Right atrium auricular region (tissue), 2 donors: ENCODE measurements at regions not wholly inside any gene's neighbourhood (a gene's known extent, or its start where the extent isn't known, plus 50 kb on each side); places are given as distances from the start of the nearest gene placed in this dataset.
A peak's percentile ranks its signal among the peaks of the same experiment; 100 is the strongest.

Experiments used
- DNase-seq: peaks from one replicate; pipeline ENCODE4 v3.0.0-alpha.2; 2019; ENCODE audit warnings: low spot score
- H3K27ac ChIP-seq, 2 donors: fragments of 200-600 bp; sonication (generic); 1 replicate in 1 of 2; 2 replicates in 1 of 2; pipeline ENCODE4 v1.5.1; 2016 to 2019
- H3K27me3 ChIP-seq, 2 donors: fragments of 200-600 bp; sonication (generic); one replicate each; pipeline versions ENCODE4 v1.5.1 to v1.6.0; 2017 to 2019
- H3K36me3 ChIP-seq: fragments of 200-600 bp; sonication (generic); one replicate; pipeline ENCODE4 v1.5.1; 2016
- H3K4me1 ChIP-seq, 2 donors: fragments of 200-600 bp; sonication (generic); one replicate each; pipeline versions ENCODE4 v1.5.1 to v1.6.0; 2017 to 2019
- H3K4me3 ChIP-seq, 2 donors: fragments of 200-600 bp; sonication (generic); 1 replicate in 1 of 2; 2 replicates in 1 of 2; pipeline ENCODE4 v1.5.1; 2017 to 2019; ENCODE audit warnings: mild to moderate bottlenecking in 1 of 2, moderate library complexity in 1 of 2
- H3K9me3 ChIP-seq, 2 donors: fragments of 200-600 bp; sonication (generic); one replicate each; pipeline ENCODE4 v1.5.1; 2019
- CTCF ChIP-seq, 2 donors: fragments of 200-600 bp; sonication (generic); IDR thresholded peaks; one replicate each; pipeline ENCODE4 v1.5.1; 2019; ENCODE audit warnings: antibody characterized with exemption in 2 of 2

DNA sequence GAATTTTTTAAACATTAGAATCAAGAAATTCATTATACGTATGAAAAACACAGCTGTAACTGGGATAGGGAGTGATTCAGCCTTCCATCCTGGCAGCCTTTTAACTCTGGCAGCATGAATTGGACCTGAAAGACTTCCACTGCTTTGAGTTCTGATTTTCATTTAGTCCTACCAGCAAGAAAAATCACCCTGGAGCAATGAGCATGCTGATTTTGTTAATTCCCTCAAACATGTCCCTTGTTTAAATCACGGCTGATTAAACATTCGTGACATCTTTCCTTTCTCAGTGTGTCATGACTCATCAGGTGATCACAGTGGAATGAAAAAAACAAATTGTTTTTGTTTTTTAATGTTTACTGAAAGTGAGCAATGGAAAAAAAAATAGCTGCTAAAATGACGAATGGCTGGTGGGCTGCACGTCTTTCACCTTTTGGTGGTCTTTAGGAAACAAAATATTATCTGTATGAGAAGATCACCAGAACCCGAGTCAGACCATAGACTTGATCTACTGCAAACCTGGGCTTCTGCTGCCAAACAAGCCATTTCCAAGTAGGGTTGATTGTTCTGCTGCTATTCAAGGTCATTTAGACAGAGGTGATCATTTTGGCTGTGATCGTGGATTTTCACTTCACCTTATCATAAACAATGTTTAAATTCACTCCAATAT is 67.0 kb upstream of the CAND1 start:
- Histone ChIP-seq H3K27ac (no peak overlapping the region), H3K4me1 (no peaks in the 10 kb centered on the region), H3K9me3 (no peaks in the 10 kb centered on the region), H3K4me3 (no peak overlapping the region), H3K27me3 (no peaks in the 10 kb centered on the region), H3K36me3 (no peaks in the 10 kb centered on the region)
- no peak for TF ChIP-seq CTCF (IDR thresholded peaks at IDR 0.05)
- DNase-seq = no peak

DNA sequence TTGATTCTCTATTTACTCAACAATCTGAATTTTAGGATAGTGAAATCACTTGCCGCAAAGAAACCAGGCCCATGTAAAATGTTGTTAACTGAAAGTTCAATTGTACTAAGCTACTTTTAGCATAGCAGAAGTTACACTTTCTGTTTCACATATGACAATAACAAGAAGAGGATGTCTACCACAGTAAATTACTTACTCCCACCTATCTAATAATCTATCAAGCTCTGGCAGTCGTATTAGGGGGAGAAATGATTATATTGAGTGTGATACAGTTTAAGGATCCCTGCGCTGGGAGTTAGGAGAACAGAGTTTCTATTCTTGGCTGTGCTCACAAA is 66.5 kb upstream of the CAND1 start:
- Histone ChIP-seq H3K27me3 (no peaks in the 10 kb centered on the region), H3K4me1 (no peaks in the 10 kb centered on the region), H3K9me3 (no peaks in the 10 kb centered on the region), H3K36me3 (no peaks in the 10 kb centered on the region), H3K4me3 (no peak overlapping the region), H3K27ac (no peak overlapping the region)
- no peak for TF ChIP-seq CTCF (IDR thresholded peaks at IDR 0.05)
- DNase-seq = no peak

- Histone ChIP-seq H3K4me3 (peak overlapping the region in 1 of 2 donors; percentile 18), H3K27me3 (no peaks in the 10 kb centered on the region), H3K36me3 (no peaks in the 10 kb centered on the region), H3K27ac (peak overlapping the region; percentile 15 to 76), H3K9me3 (no peaks in the 10 kb centered on the region), H3K4me1 (peaks cover 0 to 7% of the 10 kb centered on the region in 2 donors)
- DNase-seq = no peak
- TF ChIP-seq CTCF (IDR thresholded peaks at IDR 0.05) = no peak
Observed at GRCh38 chr12:67208281-67209067, 60.7 kb upstream of the CAND1 start.

DNA sequence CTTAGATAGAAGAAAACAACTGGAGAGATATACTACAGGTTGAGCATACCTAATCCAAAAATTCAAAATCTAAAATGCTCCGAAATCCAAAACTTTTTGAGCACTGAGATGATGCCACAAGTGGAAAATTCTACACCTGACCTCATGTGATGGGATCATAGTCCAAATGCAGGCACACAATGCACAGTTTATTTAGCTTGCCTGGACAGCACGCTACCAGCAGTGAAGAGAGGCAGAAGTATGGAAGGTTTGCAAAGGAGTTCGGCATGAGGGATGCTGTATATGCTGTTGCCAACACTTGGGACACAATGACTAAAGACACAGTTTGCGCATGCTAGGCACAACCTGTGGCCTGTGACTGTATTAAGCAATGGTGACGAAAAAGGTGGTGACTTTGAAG is 58.1 kb upstream of the CAND1 start:
- no peak for TF ChIP-seq CTCF (IDR thresholded peaks at IDR 0.05)
- H3K4me1 ChIP-seq = peaks cover 0 to 7% of the 10 kb centered on the region in 2 donors
- no peak overlapping the region for H3K27ac ChIP-seq
- no peaks in the 10 kb centered on the region for H3K36me3 ChIP-seq
- no peaks in the 10 kb centered on the region for H3K9me3 ChIP-seq
- H3K27me3 ChIP-seq = no peaks in the 10 kb centered on the region
- no peak overlapping the region for H3K4me3 ChIP-seq
- DNase-seq = no peak

GRCh38 chr12:67211494-67211893 is 57.7 kb upstream of the CAND1 start:
- H3K36me3 ChIP-seq = no peaks in the 10 kb centered on the region
- H3K4me3 ChIP-seq = no peak overlapping the region
- no peak for TF ChIP-seq CTCF (IDR thresholded peaks at IDR 0.05)
- no peaks in the 10 kb centered on the region for H3K9me3 ChIP-seq
- peaks cover 0 to 7% of the 10 kb centered on the region in 2 donors for H3K4me1 ChIP-seq
- no peak overlapping the region for H3K27ac ChIP-seq
- H3K27me3 ChIP-seq = no peaks in the 10 kb centered on the region
- DNase-seq = no peak
